ENCODE measurements at regions not wholly inside any gene's neighbourhood (a gene's known extent, or its start where the extent isn't known, plus 50 kb on each side); places are given as distances from the start of the nearest gene placed in this dataset.

DNA sequence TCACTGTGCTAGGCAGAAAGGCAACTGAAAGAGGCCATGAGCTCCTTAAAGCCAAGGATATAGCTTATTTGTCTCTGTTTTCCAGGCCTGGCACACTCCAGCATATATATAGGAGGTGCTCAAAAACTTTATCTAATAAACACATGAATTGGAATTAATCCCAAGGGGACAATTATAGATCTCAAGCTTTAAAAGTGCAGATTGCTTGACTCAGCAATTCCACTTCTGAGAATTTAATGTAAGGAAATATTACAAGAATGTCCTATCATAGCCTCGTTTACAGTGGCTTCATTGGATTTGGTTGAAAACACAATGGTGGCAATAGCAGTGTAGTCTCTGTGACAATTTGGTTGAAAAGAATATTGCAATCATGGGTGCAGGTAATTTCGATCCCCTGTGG lies 267.3 kb downstream of the SHQ1 start:
- Histone ChIP-seq H3K27me3 (replicated peaks; ENCODE audit: control insufficient read depth, insufficient read depth, low read length) (no peaks in the 10 kb centered on the region), H3K36me3 (ENCODE audit: control insufficient read depth, insufficient read depth, low read length) (no peaks in the 10 kb centered on the region), H3K4me3 (replicated peaks; ENCODE audit: low read depth, low read length) (no peak overlapping the region)
- no peak for DNase-seq (ENCODE audit: extremely low read depth, insufficient read length)
- TF ChIP-seq, protein P1, sequence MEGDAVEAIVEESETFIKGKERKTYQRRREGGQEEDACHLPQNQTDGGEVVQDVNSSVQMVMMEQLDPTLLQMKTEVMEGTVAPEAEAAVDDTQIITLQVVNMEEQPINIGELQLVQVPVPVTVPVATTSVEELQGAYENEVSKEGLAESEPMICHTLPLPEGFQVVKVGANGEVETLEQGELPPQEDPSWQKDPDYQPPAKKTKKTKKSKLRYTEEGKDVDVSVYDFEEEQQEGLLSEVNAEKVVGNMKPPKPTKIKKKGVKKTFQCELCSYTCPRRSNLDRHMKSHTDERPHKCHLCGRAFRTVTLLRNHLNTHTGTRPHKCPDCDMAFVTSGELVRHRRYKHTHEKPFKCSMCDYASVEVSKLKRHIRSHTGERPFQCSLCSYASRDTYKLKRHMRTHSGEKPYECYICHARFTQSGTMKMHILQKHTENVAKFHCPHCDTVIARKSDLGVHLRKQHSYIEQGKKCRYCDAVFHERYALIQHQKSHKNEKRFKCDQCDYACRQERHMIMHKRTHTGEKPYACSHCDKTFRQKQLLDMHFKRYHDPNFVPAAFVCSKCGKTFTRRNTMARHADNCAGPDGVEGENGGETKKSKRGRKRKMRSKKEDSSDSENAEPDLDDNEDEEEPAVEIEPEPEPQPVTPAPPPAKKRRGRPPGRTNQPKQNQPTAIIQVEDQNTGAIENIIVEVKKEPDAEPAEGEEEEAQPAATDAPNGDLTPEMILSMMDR (IDR thresholded peaks at IDR 0.05; ENCODE audit: insufficient read depth, low read length, poor library complexity, severe bottlenecking): no peak

DNA sequence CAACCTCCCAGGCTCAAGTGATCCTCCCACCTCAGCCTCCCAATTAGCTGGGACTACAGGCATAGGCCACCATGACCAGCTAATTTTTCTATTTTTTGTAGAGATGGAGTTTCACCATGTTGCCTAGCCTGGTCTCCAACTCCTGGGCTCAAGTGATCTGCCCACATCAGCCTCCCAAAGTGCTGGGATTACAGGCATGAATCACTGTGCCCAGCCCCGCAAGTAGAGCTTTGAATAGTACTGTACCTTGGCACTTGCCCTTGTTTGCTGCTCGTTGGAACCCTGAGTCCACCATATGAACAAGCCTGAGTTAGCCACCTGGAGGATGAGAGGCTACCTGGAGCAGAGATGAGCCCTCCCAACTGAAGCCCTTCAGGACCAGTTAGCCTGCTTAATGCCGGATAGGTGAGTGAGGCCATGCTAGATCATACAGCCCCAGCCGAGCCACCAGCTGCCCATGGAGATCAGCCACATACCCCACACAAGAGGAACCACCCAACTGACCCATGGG lies 267.9 kb downstream of the SHQ1 start:
- Histone ChIP-seq H3K36me3 (ENCODE audit: control insufficient read depth, insufficient read depth, low read length) (no peaks in the 10 kb centered on the region), H3K27me3 (replicated peaks; ENCODE audit: control insufficient read depth, insufficient read depth, low read length) (no peaks in the 10 kb centered on the region), H3K4me3 (replicated peaks; ENCODE audit: low read depth, low read length) (no peak overlapping the region)
- TF ChIP-seq, protein P1 (IDR thresholded peaks at IDR 0.05; ENCODE audit: insufficient read depth, low read length, poor library complexity, severe bottlenecking): no peak
- DNase-seq (ENCODE audit: extremely low read depth, insufficient read length): no peak

GRCh38 chr3:72579581-72580245 lies 268.5 kb downstream of the SHQ1 start:
- H3K36me3 ChIP-seq (ENCODE audit: control insufficient read depth, insufficient read depth, low read length): no peaks in the 10 kb centered on the region
- no peaks in the 10 kb centered on the region for H3K27me3 ChIP-seq (replicated peaks; ENCODE audit: control insufficient read depth, insufficient read depth, low read length)
- no peak for DNase-seq (ENCODE audit: extremely low read depth, insufficient read length)
- no peak overlapping the region for H3K4me3 ChIP-seq (replicated peaks; ENCODE audit: low read depth, low read length)
- TF ChIP-seq, protein P1 (IDR thresholded peaks at IDR 0.05; ENCODE audit: insufficient read depth, low read length, poor library complexity, severe bottlenecking): no peak

DNA sequence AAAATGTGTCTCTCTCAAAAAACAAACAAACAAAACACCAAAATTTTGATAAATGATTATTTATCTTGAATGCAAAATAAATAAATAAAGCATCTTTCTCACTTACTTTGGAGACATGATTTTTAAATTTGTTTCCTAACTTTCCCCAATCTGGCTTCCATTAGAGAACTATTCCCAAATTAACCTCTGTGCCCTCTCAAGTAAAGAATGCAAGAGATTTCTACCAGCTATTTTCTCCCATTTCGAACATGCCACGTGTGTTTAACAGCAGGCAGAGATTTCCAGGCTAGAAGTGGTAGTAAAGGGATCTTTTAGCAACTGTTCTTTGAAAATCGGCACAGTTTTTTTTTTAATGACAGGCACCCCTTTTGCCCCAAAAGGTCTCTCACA lies 269.1 kb downstream of the SHQ1 start:
- no peak for DNase-seq (ENCODE audit: extremely low read depth, insufficient read length)
- TF ChIP-seq, protein P1 (IDR thresholded peaks at IDR 0.05; ENCODE audit: insufficient read depth, low read length, poor library complexity, severe bottlenecking): no peak
- Histone ChIP-seq H3K4me3 (replicated peaks; ENCODE audit: low read depth, low read length) (no peak overlapping the region), H3K27me3 (replicated peaks; ENCODE audit: control insufficient read depth, insufficient read depth, low read length) (no peaks in the 10 kb centered on the region), H3K36me3 (ENCODE audit: control insufficient read depth, insufficient read depth, low read length) (no peaks in the 10 kb centered on the region)

- no peak for DNase-seq (ENCODE audit: extremely low read depth, insufficient read length)
- H3K4me3 ChIP-seq (replicated peaks; ENCODE audit: low read depth, low read length): no peak overlapping the region
- no peaks in the 10 kb centered on the region for H3K36me3 ChIP-seq (ENCODE audit: control insufficient read depth, insufficient read depth, low read length)
- TF ChIP-seq, protein P1 (IDR thresholded peaks at IDR 0.05; ENCODE audit: insufficient read depth, low read length, poor library complexity, severe bottlenecking): no peak
- H3K27me3 ChIP-seq (replicated peaks; ENCODE audit: control insufficient read depth, insufficient read depth, low read length): no peaks in the 10 kb centered on the region
These were observed 271.1 kb downstream of the SHQ1 start for GRCh38 chr3:72577190-72577589.
